ENCODE measurements at regions not wholly inside any gene's neighbourhood (a gene's known extent, or its start where the extent isn't known, plus 50 kb on each side); places are given as distances from the start of the nearest gene placed in this dataset.

DNA sequence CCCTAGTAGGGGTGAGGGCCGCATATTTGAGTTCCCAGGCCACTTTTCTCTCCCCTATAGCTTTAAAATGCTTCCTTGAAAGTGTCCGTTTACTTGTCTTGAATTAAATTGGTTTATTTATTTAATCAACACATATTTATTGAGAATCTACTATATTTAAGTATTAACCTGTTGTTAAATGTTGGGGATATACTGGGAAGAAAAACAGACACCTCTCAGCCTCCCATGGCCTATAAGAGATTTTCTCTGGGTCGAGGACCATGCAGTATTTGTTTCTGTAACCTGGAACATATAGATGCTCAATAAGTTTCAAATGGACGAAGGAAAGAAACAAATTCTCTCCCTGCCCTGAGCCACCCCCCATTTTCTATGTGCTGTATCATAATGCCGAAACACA lies 98.6 kb downstream of the INSIG2 start:
- Histone ChIP-seq H3K36me3 (ENCODE audit: low read length) (no peaks in the 10 kb centered on the region), H3K9me3 (ENCODE audit: insufficient read depth, low read length) (no peaks in the 10 kb centered on the region), H3K27me3 (ENCODE audit: low read length) (no peaks in the 10 kb centered on the region), H4K20me1 (ENCODE audit: low read depth, low read length) (no peaks in the 10 kb centered on the region), H3K9me2 (replicated peaks; ENCODE audit: insufficient read depth, low read length) (no peaks in the 10 kb centered on the region), H3K4me3 (ENCODE audit: insufficient read depth, low read length, poor library complexity, severe bottlenecking) (peak overlapping the region; percentile 63), H3K4me2 (ENCODE audit: low read depth, low read length, poor library complexity, severe bottlenecking) (peak overlapping the region; percentile 73), H3K79me2 (ENCODE audit: insufficient read depth, low read length) (no peaks in the 10 kb centered on the region), H3K9ac (ENCODE audit: low read length) (peak overlapping the region; percentile 75), H2AFZ (ENCODE audit: low read depth, low read length, severe bottlenecking) (peak overlapping the region; percentile 99), H3F3A (ENCODE audit: insufficient read depth) (peaks cover 8% of the 10 kb centered on the region), H3K27ac (ENCODE audit: low read depth, low read length) (no peak overlapping the region)
- TF ChIP-seq EZH2phosphoT487 (conservative IDR thresholded peaks at IDR 0.05; ENCODE audit: low read length) = no peak
- TF ChIP-seq, protein P1, sequence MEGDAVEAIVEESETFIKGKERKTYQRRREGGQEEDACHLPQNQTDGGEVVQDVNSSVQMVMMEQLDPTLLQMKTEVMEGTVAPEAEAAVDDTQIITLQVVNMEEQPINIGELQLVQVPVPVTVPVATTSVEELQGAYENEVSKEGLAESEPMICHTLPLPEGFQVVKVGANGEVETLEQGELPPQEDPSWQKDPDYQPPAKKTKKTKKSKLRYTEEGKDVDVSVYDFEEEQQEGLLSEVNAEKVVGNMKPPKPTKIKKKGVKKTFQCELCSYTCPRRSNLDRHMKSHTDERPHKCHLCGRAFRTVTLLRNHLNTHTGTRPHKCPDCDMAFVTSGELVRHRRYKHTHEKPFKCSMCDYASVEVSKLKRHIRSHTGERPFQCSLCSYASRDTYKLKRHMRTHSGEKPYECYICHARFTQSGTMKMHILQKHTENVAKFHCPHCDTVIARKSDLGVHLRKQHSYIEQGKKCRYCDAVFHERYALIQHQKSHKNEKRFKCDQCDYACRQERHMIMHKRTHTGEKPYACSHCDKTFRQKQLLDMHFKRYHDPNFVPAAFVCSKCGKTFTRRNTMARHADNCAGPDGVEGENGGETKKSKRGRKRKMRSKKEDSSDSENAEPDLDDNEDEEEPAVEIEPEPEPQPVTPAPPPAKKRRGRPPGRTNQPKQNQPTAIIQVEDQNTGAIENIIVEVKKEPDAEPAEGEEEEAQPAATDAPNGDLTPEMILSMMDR (IDR thresholded peaks at IDR 0.05; ENCODE audit: insufficient read depth, low read length, poor library complexity, severe bottlenecking) = no peak

DNA sequence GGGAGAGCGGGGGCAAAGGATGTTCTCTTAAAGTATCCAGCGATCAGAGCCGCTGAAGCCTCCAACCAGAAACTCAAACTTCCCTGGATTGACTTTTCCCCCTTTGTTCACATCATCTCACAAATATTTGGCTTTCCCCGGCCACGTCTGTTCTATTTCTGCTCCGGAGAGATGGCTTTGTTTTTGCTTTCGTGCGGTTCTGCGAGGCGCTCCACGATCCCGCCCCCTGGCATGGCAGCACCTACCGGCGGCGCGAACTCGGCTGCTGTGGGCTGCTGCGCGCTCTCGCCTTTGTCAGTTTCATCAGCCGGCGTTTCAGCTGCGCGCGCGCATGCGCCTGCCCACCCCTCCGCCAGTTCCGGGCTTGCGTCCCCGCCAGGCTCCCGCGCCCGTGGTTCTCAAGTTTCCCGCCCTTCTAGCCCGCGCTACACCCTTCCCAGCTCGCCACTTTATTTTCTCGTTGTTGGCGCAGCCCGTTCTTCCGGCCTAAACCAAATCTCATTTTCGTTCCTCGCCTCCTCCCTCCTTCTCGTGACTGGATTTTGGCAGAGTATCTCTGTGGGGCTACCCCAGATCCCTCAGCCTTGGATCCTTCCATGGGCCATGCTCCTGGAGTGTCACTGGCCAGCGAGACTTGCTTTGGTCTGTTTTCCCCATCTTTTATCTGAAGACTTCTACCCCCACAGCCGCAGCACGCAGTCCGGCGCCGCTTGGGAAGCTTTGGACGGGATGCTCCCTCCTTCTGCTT lies 98.0 kb downstream of the INSIG2 start:
- H2AFZ ChIP-seq (ENCODE audit: low read depth, low read length, severe bottlenecking) = peak overlapping the region; percentile 99
- no peaks in the 10 kb centered on the region for H3K9me2 ChIP-seq (replicated peaks; ENCODE audit: insufficient read depth, low read length)
- H3K27me3 ChIP-seq (ENCODE audit: low read length) = no peaks in the 10 kb centered on the region
- peak overlapping the region; percentile 41 for H3K27ac ChIP-seq (ENCODE audit: low read depth, low read length)
- H4K20me1 ChIP-seq (ENCODE audit: low read depth, low read length) = no peaks in the 10 kb centered on the region
- H3K4me2 ChIP-seq (ENCODE audit: low read depth, low read length, poor library complexity, severe bottlenecking) = peak overlapping the region; percentile 73
- H3K9me3 ChIP-seq (ENCODE audit: insufficient read depth, low read length) = no peaks in the 10 kb centered on the region
- peak overlapping the region; percentile 63 for H3K4me3 ChIP-seq (ENCODE audit: insufficient read depth, low read length, poor library complexity, severe bottlenecking)
- H3K36me3 ChIP-seq (ENCODE audit: low read length) = no peaks in the 10 kb centered on the region
- H3K9ac ChIP-seq (ENCODE audit: low read length) = peak overlapping the region; percentile 75
- no peak for TF ChIP-seq EZH2phosphoT487 (conservative IDR thresholded peaks at IDR 0.05; ENCODE audit: low read length)
- TF ChIP-seq, protein P1 (IDR thresholded peaks at IDR 0.05; ENCODE audit: insufficient read depth, low read length, poor library complexity, severe bottlenecking) = no peak
- no peaks in the 10 kb centered on the region for H3K79me2 ChIP-seq (ENCODE audit: insufficient read depth, low read length)
- peaks cover 8% of the 10 kb centered on the region for H3F3A ChIP-seq (ENCODE audit: insufficient read depth)

DNA sequence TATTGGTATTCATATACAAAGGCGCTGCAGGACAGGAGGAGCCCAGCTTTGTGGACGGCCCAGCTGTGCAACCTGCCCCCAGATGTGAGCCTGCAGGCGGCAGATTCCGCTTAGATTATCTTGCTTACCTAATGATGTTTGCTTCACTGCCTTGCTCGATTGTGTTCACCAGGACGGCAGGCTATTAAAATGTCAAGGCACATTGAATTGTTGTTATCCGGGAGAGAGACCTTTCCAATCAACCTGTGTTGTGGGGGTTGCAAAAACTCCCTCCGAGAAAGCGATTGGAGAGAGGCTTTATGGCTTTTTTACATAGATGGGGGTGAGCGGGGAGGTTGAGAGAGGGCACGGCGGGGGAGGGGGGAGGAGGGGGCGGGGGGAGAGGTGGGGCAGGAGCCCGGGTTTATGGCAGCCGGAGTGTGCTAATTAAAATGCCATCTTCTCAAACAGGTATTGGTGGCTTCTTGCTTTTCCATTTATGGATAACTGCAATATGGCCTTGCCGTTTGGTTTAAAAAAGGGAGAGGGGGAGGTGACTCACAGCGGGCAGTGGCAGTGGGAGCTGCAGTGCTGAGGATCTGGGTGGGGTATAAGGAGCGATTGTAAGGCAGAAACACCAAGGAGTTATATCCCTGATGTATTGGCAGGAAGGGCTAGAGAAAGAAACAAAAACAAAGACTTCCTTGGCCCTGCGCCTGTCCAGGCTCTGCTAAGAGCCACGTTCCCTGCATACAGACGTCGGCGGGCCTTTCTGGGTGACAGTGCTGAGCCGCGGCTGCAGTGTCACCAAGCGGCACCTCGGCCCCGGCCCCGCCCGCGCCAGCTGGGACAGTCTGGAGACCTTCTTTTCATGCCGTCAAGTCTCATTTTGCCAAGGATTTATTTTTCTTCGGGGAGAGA lies 97.2 kb downstream of the INSIG2 start:
- Histone ChIP-seq H2AFZ (ENCODE audit: low read depth, low read length, severe bottlenecking) (peak overlapping the region; percentile 99), H3K4me3 (ENCODE audit: insufficient read depth, low read length, poor library complexity, severe bottlenecking) (peak overlapping the region; percentile 63), H3K9ac (ENCODE audit: low read length) (peak overlapping the region; percentile 75), H3K9me2 (replicated peaks; ENCODE audit: insufficient read depth, low read length) (no peaks in the 10 kb centered on the region), H3K4me2 (ENCODE audit: low read depth, low read length, poor library complexity, severe bottlenecking) (peak overlapping the region; percentile 73), H4K20me1 (ENCODE audit: low read depth, low read length) (no peaks in the 10 kb centered on the region), H3K36me3 (ENCODE audit: low read length) (no peaks in the 10 kb centered on the region), H3K79me2 (ENCODE audit: insufficient read depth, low read length) (no peaks in the 10 kb centered on the region), H3F3A (ENCODE audit: insufficient read depth) (peaks cover 8% of the 10 kb centered on the region), H3K27me3 (ENCODE audit: low read length) (no peaks in the 10 kb centered on the region), H3K9me3 (ENCODE audit: insufficient read depth, low read length) (no peaks in the 10 kb centered on the region), H3K27ac (ENCODE audit: low read depth, low read length) (peak overlapping the region; percentile 41)
- no peak for TF ChIP-seq EZH2phosphoT487 (conservative IDR thresholded peaks at IDR 0.05; ENCODE audit: low read length)
- TF ChIP-seq, protein P1 (IDR thresholded peaks at IDR 0.05; ENCODE audit: insufficient read depth, low read length, poor library complexity, severe bottlenecking) = no peak

All from SU-DHL-6 (cell line).